Right lobe of liver (tissue), 4 donors: ENCODE measurements at regions not wholly inside any gene's neighbourhood (a gene's known extent, or its start where the extent isn't known, plus 50 kb on each side); places are given as distances from the start of the nearest gene placed in this dataset.
"Not testable (repeated sequence)": the region's sequence is repeated elsewhere in the genome, so short reads cannot be mapped to it uniquely, and the experiment has no call there.

Experiments
- CTCF ChIP-seq, 4 donors: fragments of 200-600 bp in 3 of 4; fragments of 450-650 bp in 1 of 4; IDR thresholded peaks; one replicate each; pipeline versions ENCODE4 v1.5.1 to v1.8.0; 2016 to 2022; ENCODE audit warnings: antibody characterized with exemption in 4 of 4, mild to moderate bottlenecking in 2 of 4
- POLR2A ChIP-seq: fragments of 450-650 bp; IDR thresholded peaks from one replicate; pipeline ENCODE4 v1.6.1; 2017; ENCODE audit warnings: antibody characterized with exemption, mild to moderate bottlenecking
- donor health status: DM: no; HTN: no; CAD: no.
- donor health status: DM: no; HTN: no; CAD: no.
- donor health status: DM: no; HTN: yes; CAD: no.

GRCh38 chr7:128594061-128594460 lies 78.0 kb upstream of the GARIN1A start:
- not testable (repeated sequence) for TF ChIP-seq CTCF (IDR thresholded peaks at IDR 0.05); POLR2A
